Forelimb muscle (tissue), 1 donor: ENCODE measurements at regions not wholly inside any gene's neighbourhood (a gene's known extent, or its start where the extent isn't known, plus 50 kb on each side); places are given as distances from the start of the nearest gene placed in this dataset.
"Not testable (repeated sequence)": the region's sequence is repeated elsewhere in the genome, so short reads cannot be mapped to it uniquely, and the experiment has no call there.

Source experiments
- DNase-seq: peaks from one replicate; pipeline ENCODE4 v3.0.0-alpha.2; 2013; ENCODE audit warnings: low read depth

- no peak for DNase-seq
Measured at GRCh38 chr10:106296750-106297392, 867.6 kb downstream of the SORCS1 start.

- DNase-seq, result no peak
Measured at GRCh38 chr10:106284802-106285587, 879.5 kb downstream of the SORCS1 start.

GRCh38 chr10:106280896-106281460 is 883.5 kb downstream of the SORCS1 start:
- no peak for DNase-seq

- no peak for DNase-seq
Measured at GRCh38 chr10:106278383-106278782, 886.1 kb downstream of the SORCS1 start.

GRCh38 chr10:106271237-106271636 is 893.3 kb downstream of the SORCS1 start:
- DNase-seq, result no peak

GRCh38 chr10:106268000-106268399 is 896.5 kb downstream of the SORCS1 start:
- no peak for DNase-seq

GRCh38 chr10:106267591-106267990 is 896.9 kb downstream of the SORCS1 start:
- DNase-seq, result no peak

GRCh38 chr10:106257432-106257831 is 907.1 kb downstream of the SORCS1 start:
- not testable (repeated sequence) for DNase-seq

- DNase-seq, result no peak
Measured at GRCh38 chr10:106255111-106255678, 909.3 kb downstream of the SORCS1 start.

- DNase-seq, result no peak
Measured at GRCh38 chr10:106254071-106254470, 910.4 kb downstream of the SORCS1 start.

GRCh38 chr10:106252541-106252940 is 912.0 kb downstream of the SORCS1 start:
- DNase-seq, result no peak

GRCh38 chr10:106251573-106251972 is 912.9 kb downstream of the SORCS1 start:
- no peak for DNase-seq

- no peak for DNase-seq
Measured at GRCh38 chr10:106242301-106242700, 922.2 kb downstream of the SORCS1 start.

GRCh38 chr10:106226828-106227227 is 937.7 kb downstream of the SORCS1 start:
- no peak for DNase-seq

GRCh38 chr10:106226142-106226541 is 938.4 kb downstream of the SORCS1 start:
- no peak for DNase-seq

GRCh38 chr10:106224676-106225075 is 939.8 kb downstream of the SORCS1 start:
- no peak for DNase-seq

- no peak for DNase-seq
Measured at GRCh38 chr10:106217627-106218026, 946.9 kb downstream of the SORCS1 start.

GRCh38 chr10:106216085-106216484 is 948.4 kb downstream of the SORCS1 start:
- DNase-seq, result no peak

- DNase-seq, result no peak
Measured at GRCh38 chr10:106214243-106214642, 950.3 kb downstream of the SORCS1 start.

- DNase-seq, result no peak
Measured at GRCh38 chr10:106213493-106213892, 951.0 kb downstream of the SORCS1 start.

GRCh38 chr10:106198275-106198674 is 966.2 kb downstream of the SORCS1 start:
- no peak for DNase-seq

- DNase-seq, result no peak
Measured at GRCh38 chr10:106189292-106189691, 975.2 kb downstream of the SORCS1 start.

- no peak for DNase-seq
Measured at GRCh38 chr10:106185951-106186350, 978.6 kb downstream of the SORCS1 start.
